ENCODE measurements at regions not wholly inside any gene's neighbourhood (a gene's known extent, or its start where the extent isn't known, plus 50 kb on each side); places are given as distances from the start of the nearest gene placed in this dataset.

DNA sequence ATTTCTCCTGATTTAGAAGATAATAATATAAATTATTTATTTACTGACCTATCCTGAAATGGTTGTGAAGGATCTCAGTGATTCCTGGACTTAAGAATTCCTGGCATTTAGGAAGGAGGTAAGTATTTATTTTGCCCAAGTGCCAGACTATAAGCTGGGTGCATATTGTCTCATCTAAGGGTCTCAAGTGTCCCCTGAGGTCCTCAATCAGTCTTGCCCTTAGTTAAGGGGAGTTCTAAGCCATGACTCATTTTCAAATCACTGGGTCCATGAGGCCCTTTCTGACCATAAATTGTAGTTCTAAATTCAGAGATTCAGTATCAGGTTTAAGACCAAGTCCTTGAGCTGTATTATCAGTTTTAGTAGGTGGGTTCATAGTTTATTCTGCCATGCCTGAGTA lies 251.6 kb upstream of the MEOX2 start:
- no peaks in the 10 kb centered on the region for H3K27me3 ChIP-seq (ENCODE audit: control insufficient read depth in 2 of 2, insufficient read depth in 2 of 2, low read length in 2 of 2)
- FAIRE-seq (no peak), ATAC-seq (no peak), DNase-seq (ENCODE audit: extremely low read depth in 1 of 4, low spot score in 3 of 4) (no peak)
- no TSS peak for BruUV-seq (replicated peaks)
- ChIA-PET POLR2A (interaction anchor here (0.6 kb wide), 1 partner anchor 70 kb away, joined by 3 read pairs; no protein-coding TSS in a partner anchor), CTCF (ENCODE audit: low intra/inter-chr PET ratio) (no interaction called here)
- no peaks in the 10 kb centered on the region for H3K4me1 ChIP-seq (replicated peaks in 1 of 2; ENCODE audit: control insufficient read depth in 2 of 2, insufficient read depth in 2 of 2, low read length in 2 of 2)
- H3K4me3 ChIP-seq = no peak overlapping the region
- intact Hi-C loops (cut with micrococcal nuclease) (no loop called here), in situ Hi-C loops (cut with MboI) (no loop called here)
- TF ChIP-seq MAFF (IDR thresholded peaks at IDR 0.05; ENCODE audit: low read length) = no peak
- no peak for TF ChIP-seq CREB1 (IDR thresholded peaks at IDR 0.05)
- no peak for TF ChIP-seq CREB1 (CRISPR knock-in tag; IDR thresholded peaks at IDR 0.05)
- TF ChIP-seq CBX1 (IDR thresholded peaks at IDR 0.05; ENCODE audit: low read depth) = no peak
- TF ChIP-seq CREBBP (IDR thresholded peaks at IDR 0.05; ENCODE audit: low read depth, low read length) = no peak
- TF ChIP-seq, protein P1, sequence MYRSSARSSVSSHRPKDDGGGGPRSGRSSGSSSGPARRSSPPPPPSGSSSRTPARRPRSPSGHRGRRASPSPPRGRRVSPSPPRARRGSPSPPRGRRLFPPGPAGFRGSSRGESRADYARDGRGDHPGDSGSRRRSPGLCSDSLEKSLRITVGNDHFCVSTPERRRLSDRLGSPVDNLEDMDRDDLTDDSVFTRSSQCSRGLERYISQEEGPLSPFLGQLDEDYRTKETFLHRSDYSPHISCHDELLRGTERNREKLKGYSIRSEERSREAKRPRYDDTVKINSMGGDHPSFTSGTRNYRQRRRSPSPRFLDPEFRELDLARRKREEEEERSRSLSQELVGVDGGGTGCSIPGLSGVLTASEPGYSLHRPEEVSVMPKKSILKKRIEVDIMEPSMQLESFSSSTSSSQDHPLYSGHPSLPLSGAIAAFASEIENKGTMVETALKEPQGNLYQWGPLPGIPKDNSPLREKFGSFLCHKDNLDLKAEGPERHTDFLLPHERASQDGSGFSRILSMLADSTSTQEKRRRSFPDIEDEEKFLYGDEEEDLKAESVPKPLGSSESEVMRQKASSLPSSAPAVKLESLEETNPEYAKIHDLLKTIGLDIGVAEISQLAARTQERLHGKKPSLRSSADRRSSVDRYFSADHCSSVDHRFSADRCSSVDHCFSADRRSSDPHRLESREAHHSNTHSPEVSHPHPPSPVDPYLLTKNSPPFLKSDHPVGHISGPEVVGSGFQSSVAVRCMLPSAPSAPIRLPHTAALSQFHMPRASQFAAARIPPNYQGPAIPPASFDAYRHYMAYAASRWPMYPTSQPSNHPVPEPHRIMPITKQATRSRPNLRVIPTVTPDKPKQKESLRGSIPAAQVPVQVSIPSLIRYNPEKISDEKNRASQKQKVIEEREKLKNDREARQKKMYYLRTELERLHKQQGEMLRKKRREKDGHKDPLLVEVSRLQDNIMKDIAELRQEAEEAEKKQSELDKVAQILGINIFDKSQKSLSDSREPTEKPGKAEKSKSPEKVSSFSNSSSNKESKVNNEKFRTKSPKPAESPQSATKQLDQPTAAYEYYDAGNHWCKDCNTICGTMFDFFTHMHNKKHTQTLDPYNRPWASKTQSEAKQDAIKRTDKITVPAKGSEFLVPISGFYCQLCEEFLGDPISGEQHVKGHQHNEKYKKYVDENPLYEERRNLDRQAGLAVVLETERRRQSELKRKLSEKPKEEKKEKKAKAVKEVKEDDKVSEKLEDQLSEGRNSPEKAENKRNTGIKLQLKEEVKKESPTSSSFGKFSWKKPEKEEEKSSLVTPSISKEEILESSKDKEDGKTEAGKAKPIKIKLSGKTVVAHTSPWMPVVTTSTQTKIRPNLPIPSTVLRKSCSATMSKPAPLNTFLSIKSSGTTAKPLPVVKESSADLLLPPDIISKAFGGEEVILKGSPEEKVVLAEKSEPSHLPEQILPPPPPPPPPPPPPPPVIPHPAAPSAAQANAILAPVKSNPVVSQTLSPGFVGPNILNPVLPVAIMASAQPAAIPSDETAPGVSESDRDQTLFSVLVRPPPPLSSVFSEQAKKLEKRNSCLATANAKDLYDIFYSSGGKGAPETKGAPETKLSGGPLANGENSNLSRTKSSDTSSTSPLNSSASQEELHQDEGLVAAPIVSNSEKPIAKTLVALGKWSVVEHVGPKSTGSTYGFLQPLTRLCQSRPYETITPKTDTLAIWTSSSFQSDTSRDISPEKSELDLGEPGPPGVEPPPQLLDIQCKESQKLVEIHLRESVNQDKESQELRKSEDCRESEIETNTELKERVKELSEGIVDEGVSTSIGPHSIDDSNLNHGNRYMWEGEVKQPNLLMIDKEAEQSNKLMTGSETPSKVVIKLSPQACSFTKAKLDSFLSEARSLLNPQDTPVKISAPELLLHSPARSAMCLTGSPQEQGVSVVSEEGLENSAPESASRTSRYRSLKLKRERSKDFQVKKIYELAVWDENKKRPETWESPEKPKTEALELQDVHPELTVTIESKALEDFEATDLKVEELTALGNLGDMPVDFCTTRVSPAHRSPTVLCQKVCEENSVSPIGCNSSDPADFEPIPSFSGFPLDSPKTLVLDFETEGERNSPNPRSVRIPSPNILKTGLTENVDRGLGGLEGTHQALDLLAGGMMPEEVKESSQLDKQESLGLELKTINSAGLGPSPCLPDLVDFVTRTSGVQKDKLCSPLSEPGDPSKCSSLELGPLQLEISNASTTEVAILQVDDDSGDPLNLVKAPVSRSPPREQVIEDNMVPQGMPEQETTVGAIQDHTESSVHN (IDR thresholded peaks at IDR 0.05; ENCODE audit: borderline replicate concordance in 1 of 2, low read depth in 1 of 2) = no peak
- TF ChIP-seq, protein P2, sequence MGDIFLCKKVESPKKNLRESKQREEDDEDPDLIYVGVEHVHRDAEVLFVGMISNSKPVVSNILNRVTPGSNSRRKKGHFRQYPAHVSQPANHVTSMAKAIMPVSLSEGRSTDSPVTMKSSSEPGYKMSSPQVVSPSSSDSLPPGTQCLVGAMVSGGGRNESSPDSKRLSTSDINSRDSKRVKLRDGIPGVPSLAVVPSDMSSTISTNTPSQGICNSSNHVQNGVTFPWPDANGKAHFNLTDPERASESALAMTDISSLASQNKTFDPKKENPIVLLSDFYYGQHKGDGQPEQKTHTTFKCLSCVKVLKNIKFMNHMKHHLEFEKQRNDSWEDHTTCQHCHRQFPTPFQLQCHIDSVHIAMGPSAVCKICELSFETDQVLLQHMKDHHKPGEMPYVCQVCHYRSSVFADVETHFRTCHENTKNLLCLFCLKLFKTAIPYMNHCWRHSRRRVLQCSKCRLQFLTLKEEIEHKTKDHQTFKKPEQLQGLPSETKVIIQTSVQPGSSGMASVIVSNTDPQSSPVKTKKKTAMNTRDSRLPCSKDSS (IDR thresholded peaks at IDR 0.05; ENCODE audit: low read depth, partially characterized antibody) = no peak
- TF ChIP-seq, protein P3, sequence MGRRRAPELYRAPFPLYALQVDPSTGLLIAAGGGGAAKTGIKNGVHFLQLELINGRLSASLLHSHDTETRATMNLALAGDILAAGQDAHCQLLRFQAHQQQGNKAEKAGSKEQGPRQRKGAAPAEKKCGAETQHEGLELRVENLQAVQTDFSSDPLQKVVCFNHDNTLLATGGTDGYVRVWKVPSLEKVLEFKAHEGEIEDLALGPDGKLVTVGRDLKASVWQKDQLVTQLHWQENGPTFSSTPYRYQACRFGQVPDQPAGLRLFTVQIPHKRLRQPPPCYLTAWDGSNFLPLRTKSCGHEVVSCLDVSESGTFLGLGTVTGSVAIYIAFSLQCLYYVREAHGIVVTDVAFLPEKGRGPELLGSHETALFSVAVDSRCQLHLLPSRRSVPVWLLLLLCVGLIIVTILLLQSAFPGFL (CRISPR knock-in tag; IDR thresholded peaks at IDR 0.05) = no peak
- TF ChIP-seq ELF4 (CRISPR knock-in tag; IDR thresholded peaks at IDR 0.05) = no peak
- TF ChIP-seq ZNF174 (CRISPR knock-in tag; IDR thresholded peaks at IDR 0.05) = no peak
- TF ChIP-seq FOS (IDR thresholded peaks at IDR 0.05; ENCODE audit: extremely low read depth, insufficient read length) = no peak
- no peak overlapping the region for H2AFZ ChIP-seq (ENCODE audit: low read depth, low read length)
- no peak overlapping the region for H3K9ac ChIP-seq (ENCODE audit: insufficient read depth in 1 of 2, low read depth in 2 of 2, low read length in 2 of 2)
- H3K36me3 ChIP-seq (ENCODE audit: control insufficient read depth, insufficient read depth, low read length) = no peaks in the 10 kb centered on the region
- H4K20me1 ChIP-seq (replicated peaks; ENCODE audit: control insufficient read depth, insufficient read depth, low read length) = no peaks in the 10 kb centered on the region
- H3K79me2 ChIP-seq (ENCODE audit: control insufficient read depth, insufficient read depth, low read length) = no peaks in the 10 kb centered on the region
- no peak overlapping the region for H3K27ac ChIP-seq (ENCODE audit: extremely low read depth, low read depth, low read length)
- H3K9me3 ChIP-seq (replicated peaks; ENCODE audit: control insufficient read depth, insufficient read depth, low read depth, low read length) = no peaks in the 10 kb centered on the region
- H3K9me1 ChIP-seq (ENCODE audit: control insufficient read depth, insufficient read depth, low read length) = no peaks in the 10 kb centered on the region
- H3K4me2 ChIP-seq (ENCODE audit: insufficient read depth, low read length) = no peak overlapping the region
